Fibroblast of villous mesenchyme (primary cell): ENCODE measurements at regions not wholly inside any gene's neighbourhood (a gene's known extent, or its start where the extent isn't known, plus 50 kb on each side); places are given as distances from the start of the nearest gene placed in this dataset.

Experiments used
- DNase-seq: peaks from one replicate; pipeline ENCODE4 v3.0.0-alpha.2; 2010; ENCODE audit warnings: low read depth
- H3K4me3 ChIP-seq: 2 replicates; pipeline ENCODE4 v1.5.1; 2011; ENCODE audit warnings: low read depth, mild to moderate bottlenecking, low read length
- CTCF ChIP-seq: IDR thresholded peaks from 2 replicates; pipeline ENCODE4 v1.5.1; 2012; ENCODE audit warnings: low read depth, mild to moderate bottlenecking, low read length; ENCODE audit not compliant: insufficient read depth

- no peak for DNase-seq
- H3K4me3 ChIP-seq = no peak overlapping the region
- TF ChIP-seq CTCF = no peak
Measured at GRCh38 chr3:18012933-18013332, 270.5 kb upstream of the TBC1D5 start.

- TF ChIP-seq CTCF = no peak
- H3K4me3 ChIP-seq = no peak overlapping the region
- DNase-seq = no peak
Measured at GRCh38 chr3:18012436-18012835, 270.0 kb upstream of the TBC1D5 start.

GRCh38 chr3:18011387-18011786, 269.0 kb upstream of the TBC1D5 start:
- no peak for TF ChIP-seq CTCF
- DNase-seq = no peak
- no peak overlapping the region for H3K4me3 ChIP-seq

DNA sequence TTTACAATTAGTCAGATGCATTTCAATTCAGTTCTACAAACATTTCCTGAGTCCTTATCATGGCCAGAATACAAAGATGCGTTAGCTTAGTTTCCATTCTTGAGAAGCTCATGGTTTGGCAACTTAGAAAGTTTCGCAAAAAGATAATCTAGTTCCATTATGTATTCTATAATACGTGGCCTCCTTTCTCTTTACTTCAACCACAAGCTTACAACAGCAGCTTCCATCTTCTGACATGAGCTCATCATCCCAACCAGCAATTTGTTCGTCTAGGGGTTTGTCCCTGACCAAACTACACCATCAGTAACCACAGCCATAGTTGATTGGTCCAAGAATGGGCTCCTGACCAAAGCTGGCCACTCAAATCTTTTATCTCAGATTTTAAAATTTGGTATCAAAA, 267.6 kb upstream of the TBC1D5 start:
- TF ChIP-seq CTCF = no peak
- H3K4me3 ChIP-seq = no peak overlapping the region
- no peak for DNase-seq

DNA sequence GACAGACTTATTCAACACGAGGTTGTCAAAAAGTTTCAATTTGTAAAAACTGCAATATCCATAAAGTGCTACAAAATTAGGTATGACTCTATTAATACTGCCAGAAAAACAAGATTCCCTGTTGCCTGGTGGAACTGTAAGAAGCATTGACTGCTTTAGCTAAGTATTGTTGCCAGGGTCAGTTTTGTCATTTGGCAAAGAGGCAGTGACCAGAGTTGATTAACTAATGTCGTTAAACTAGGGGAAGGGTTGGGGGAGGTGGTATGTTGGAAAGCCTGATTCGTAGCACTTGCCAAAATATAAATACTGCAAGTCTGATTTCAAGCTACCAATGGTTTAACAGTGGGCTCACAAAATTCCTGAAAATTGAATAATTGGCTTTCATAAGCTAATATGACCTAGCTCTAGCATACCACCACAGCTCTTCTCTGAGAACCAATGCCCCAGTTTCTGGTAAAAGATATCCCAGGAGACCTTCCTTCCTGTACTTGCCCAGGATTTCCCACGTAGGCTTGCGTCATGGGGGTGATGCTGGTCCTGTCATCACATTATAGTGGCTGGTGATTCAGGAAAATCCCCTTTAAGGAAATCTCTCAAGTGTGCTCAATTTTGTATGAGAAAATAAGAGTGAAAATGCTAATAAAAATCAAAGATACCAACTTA, 266.4 kb upstream of the TBC1D5 start:
- H3K4me3 ChIP-seq = no peak overlapping the region
- no peak for TF ChIP-seq CTCF
- no peak for DNase-seq

GRCh38 chr3:18007980-18008379, 265.5 kb upstream of the TBC1D5 start:
- H3K4me3 ChIP-seq = no peak overlapping the region
- DNase-seq = peak; percentile 18
- no peak for TF ChIP-seq CTCF

DNA sequence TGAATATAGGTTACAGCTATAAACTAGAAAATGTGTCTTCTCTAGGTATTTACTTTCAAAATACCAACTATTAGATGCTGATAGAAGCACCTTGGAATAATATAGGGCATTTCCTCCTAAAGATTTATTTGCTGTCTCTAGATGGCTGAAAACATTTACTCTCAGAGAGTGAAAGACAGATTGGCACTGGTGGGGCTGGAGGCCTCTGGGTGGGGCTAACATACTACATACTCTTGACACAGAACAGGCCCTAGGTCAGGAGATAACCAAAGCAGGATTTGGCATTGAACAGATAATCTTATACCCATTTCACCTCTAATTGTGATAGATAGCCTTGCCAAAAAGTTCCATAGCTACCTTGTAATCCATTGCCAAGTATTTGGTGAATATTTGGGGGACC, 253.3 kb upstream of the TBC1D5 start:
- no peak overlapping the region for H3K4me3 ChIP-seq
- DNase-seq = no peak
- no peak for TF ChIP-seq CTCF
